Frontal cortex (tissue), 4 donors: ENCODE measurements at regions not wholly inside any gene's neighbourhood (a gene's known extent, or its start where the extent isn't known, plus 50 kb on each side); places are given as distances from the start of the nearest gene placed in this dataset. TPM values are rescaled to one million over a fixed set of nuclear protein-coding genes. Genes with fewer than 3 reads are reported as not detected.

ENCODE experiments used
- DNase-seq, 2 donors: peaks; one replicate each; pipeline ENCODE4 v3.0.0; 2012; ENCODE audit warnings: low spot score in 2 of 2
- FAIRE-seq: peaks from 2 replicates; lab custom pipeline; 2012; peaks lifted over from hg19 to GRCh38; lab: Jason Lieb, UNC
- small RNA-seq: library from RNA; depleted of rRNA; stranded (forward); fragments of <200 nt; gene quantifications from one replicate; pipeline ENCODE3, GENCODE V24; 2014
- donor health status: control.
- donor health status: control.
- donor health status: control.

DNA sequence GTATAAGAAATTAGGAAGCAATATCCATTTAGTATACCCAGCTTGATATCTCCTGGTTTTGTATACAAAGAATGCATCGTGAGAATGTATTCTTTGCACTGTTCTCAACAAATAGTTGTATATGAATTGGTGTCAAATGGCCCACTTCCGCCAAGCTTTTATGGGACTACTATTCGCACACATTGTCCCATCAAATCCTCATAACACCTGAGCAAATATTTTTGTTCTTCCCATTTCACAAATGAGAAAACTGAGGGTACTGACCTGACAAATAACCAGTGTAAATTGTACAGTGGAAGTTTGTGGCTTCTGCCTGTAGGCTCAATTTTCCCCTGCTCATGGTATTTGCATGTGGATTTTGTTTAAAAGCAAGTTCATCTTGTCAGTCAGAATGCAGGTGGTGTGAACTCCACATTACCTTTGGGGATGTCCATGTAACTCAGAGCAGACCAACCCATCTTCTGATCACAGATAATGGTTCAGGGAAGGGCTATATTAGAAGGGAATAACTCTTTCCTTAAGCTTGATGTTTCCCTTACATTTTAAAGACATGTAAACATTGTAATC lies 51.5 kb upstream of the FAM241A start:
- FAIRE-seq (no peak), DNase-seq (no peak)

DNA sequence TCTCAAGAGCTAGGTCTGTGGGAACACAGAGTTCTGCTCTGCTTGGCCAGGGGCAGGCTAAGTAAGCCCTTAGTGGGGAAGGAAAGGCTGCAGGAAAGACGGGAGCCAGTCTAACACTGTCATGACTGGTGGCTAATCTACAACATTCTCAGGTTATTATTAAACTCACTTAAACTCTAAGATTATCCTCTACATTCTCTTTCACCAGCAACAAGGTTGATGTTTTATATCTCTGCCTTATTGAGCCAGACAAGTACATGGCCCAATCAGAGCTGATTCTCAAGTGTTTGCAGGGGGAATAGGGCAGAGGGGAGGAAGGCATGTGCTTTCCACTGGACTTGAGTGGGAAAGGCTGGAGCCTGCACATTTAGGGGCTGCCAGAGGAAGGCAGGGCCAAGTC lies 50.9 kb upstream of the FAM241A start:
- DNase-seq (no peak), FAIRE-seq (no peak)

Small RNA genes in the stretch of these regions (small RNA-seq; reads per million reads assigned to genes)
- gene MIR297 (not detected), gene RNU6-289P (not detected)
